Neural progenitor cell (in vitro differentiated cells): ENCODE measurements at regions not wholly inside any gene's neighbourhood (a gene's known extent, or its start where the extent isn't known, plus 50 kb on each side); places are given as distances from the start of the nearest gene placed in this dataset.

Experiments used
- EZH2 ChIP-seq: fragments of 200-600 bp; sonication (generic); IDR thresholded peaks from 2 replicates; pipeline ENCODE4 v1.6.1; 2017; ENCODE audit warnings: antibody characterized with exemption, mild to moderate bottlenecking, moderate library complexity
- EZH2phosphoT487 ChIP-seq: fragments of 200-600 bp; sonication (generic); IDR thresholded peaks from 2 replicates; pipeline ENCODE4 v1.6.1; 2017; ENCODE audit warnings: antibody characterized with exemption
- TF ChIP-seq, protein P1 (sequence below): fragments of 200-600 bp; sonication (generic); IDR thresholded peaks from 2 replicates; pipeline ENCODE4 v1.5.1; 2017; ENCODE audit warnings: antibody characterized with exemption, mild to moderate bottlenecking

DNA sequence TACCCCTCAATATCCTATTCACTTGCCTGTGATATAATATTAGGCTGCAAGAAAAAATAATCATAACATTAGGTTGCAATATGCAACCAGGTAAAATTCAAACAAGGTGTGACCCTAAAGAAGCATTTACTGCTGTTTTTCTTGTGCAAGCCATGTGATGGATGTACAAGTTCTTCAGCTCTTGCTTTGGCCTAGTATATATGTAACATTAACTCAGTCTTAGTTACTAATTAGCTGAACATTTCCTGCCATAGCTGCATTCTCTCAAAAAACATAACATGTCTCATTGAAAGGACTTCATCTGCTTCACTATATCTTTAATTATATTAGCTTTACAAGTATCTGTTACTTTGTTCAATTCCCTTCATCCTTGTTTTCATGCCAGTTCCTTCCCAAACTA lies 406.8 kb upstream of the HTR2A start:
- TF ChIP-seq, protein P1, sequence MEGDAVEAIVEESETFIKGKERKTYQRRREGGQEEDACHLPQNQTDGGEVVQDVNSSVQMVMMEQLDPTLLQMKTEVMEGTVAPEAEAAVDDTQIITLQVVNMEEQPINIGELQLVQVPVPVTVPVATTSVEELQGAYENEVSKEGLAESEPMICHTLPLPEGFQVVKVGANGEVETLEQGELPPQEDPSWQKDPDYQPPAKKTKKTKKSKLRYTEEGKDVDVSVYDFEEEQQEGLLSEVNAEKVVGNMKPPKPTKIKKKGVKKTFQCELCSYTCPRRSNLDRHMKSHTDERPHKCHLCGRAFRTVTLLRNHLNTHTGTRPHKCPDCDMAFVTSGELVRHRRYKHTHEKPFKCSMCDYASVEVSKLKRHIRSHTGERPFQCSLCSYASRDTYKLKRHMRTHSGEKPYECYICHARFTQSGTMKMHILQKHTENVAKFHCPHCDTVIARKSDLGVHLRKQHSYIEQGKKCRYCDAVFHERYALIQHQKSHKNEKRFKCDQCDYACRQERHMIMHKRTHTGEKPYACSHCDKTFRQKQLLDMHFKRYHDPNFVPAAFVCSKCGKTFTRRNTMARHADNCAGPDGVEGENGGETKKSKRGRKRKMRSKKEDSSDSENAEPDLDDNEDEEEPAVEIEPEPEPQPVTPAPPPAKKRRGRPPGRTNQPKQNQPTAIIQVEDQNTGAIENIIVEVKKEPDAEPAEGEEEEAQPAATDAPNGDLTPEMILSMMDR: no peak
- no peak for TF ChIP-seq EZH2
- TF ChIP-seq EZH2phosphoT487: no peak
